H1 (cell line): ENCODE measurements at regions not wholly inside any gene's neighbourhood (a gene's known extent, or its start where the extent isn't known, plus 50 kb on each side); places are given as distances from the start of the nearest gene placed in this dataset.

ENCODE experiments used
- CTCF ChIA-PET: fragments of 300-600 bp; sonication (Branson Sonifier 250); formaldehyde crosslinking; loops from one replicate; lab custom pipeline; 2021; ENCODE audit not compliant: partially characterized antibody; lab: Charles Lee
- POLR2A ChIA-PET: fragments of 300-600 bp; sonication (Branson Sonifier 250); formaldehyde crosslinking; loops from one replicate; lab custom pipeline; 2021; ENCODE audit warnings: inconsistent platforms; ENCODE audit not compliant: partially characterized antibody; lab: Charles Lee
- DNase-seq, 2 experiments: peaks; one replicate each; pipeline versions ENCODE4 v3.0.0 to v3.0.0-alpha.2; 2010 to 2022; ENCODE audit warnings: low spot score in 2 of 2, low read depth in 1 of 2, mixed read lengths in 1 of 2
- FAIRE-seq: peaks from 2 replicates; lab custom pipeline; 2011; peaks lifted over from hg19 to GRCh38; lab: Jason Lieb, UNC
- H2AFZ ChIP-seq: 2 replicates; pipeline ENCODE4 v1.8.1; 2012; ENCODE audit warnings: low read length, inconsistent platforms
- H2AK5ac ChIP-seq: 2 replicates; pipeline ENCODE4 v1.6.1; 2013; ENCODE audit warnings: low read depth, low read length
- H2BK120ac ChIP-seq: replicated peaks from 2 replicates; pipeline ENCODE3; 2013; ENCODE audit warnings: low read depth, low read length, inconsistent platforms
- H2BK12ac ChIP-seq: 2 replicates; pipeline ENCODE4 v1.6.1; 2013; ENCODE audit warnings: low read depth, low read length
- H2BK15ac ChIP-seq: 2 replicates; pipeline ENCODE4 v1.6.1; 2013; ENCODE audit warnings: low read length
- H2BK20ac ChIP-seq: 2 replicates; pipeline ENCODE4 v1.6.1; 2013; ENCODE audit warnings: low read length
- H2BK5ac ChIP-seq: 2 replicates; pipeline ENCODE4 v1.6.1; 2013; ENCODE audit warnings: low read depth, low read length
- H3K14ac ChIP-seq: 2 replicates; pipeline ENCODE4 v1.6.1; 2013; ENCODE audit warnings: inconsistent platforms; ENCODE audit not compliant: insufficient read length
- H3K18ac ChIP-seq: 2 replicates; pipeline ENCODE4 v1.6.1; 2013; ENCODE audit warnings: low read length; ENCODE audit errors: extremely low read depth
- H3K23ac ChIP-seq: 2 replicates; pipeline ENCODE4 v1.6.1; 2013; ENCODE audit warnings: inconsistent platforms; ENCODE audit not compliant: insufficient read length
- H3K23me2 ChIP-seq: 2 replicates; pipeline ENCODE4 v1.6.1; 2013; ENCODE audit warnings: low read depth, low read length
- H3K27ac ChIP-seq: 2 replicates; pipeline ENCODE4 v1.6.1; 2011; ENCODE audit warnings: low read depth, low read length, inconsistent platforms
- H3K27me3 ChIP-seq, 4 experiments: replicated peaks in 1 of 4; 1 replicate in 1 of 4; 2 replicates in 3 of 4; pipeline versions ENCODE4 v1.6.1 to v1.8.1; 2011 to 2013; ENCODE audit warnings: low read length in 3 of 4, mild to moderate bottlenecking in 3 of 4, inconsistent platforms in 2 of 4, mixed read lengths in 2 of 4, moderate library complexity in 1 of 4; ENCODE audit not compliant: control insufficient read depth in 3 of 4, insufficient read depth in 3 of 4; ENCODE audit errors: extremely low read depth in 1 of 4
- H3K36me3 ChIP-seq, 4 experiments: 2 replicates each; pipeline versions ENCODE4 v1.6.1 to v1.8.1; 2011 to 2013; ENCODE audit warnings: mild to moderate bottlenecking in 4 of 4, low read length in 3 of 4, moderate library complexity in 2 of 4, control low read depth in 1 of 4, inconsistent platforms in 1 of 4; ENCODE audit not compliant: insufficient read depth in 4 of 4, control insufficient read depth in 2 of 4
- H3K4ac ChIP-seq: replicated peaks from 2 replicates; pipeline ENCODE3; 2013; ENCODE audit warnings: low read length, low read depth, mixed read lengths, inconsistent platforms; ENCODE audit not compliant: insufficient read length
- H3K4me1 ChIP-seq, 4 experiments: replicated peaks in 1 of 4; 1 replicate in 1 of 4; 2 replicates in 3 of 4; pipeline versions ENCODE4 v1.6.1 to v1.8.1; 2011 to 2013; ENCODE audit warnings: low read length in 3 of 4, inconsistent platforms in 2 of 4, mixed read lengths in 1 of 4; ENCODE audit not compliant: insufficient read depth in 4 of 4, control insufficient read depth in 3 of 4
- H3K4me2 ChIP-seq, 2 experiments: 2 replicates each; pipeline versions ENCODE4 v1.6.1 to v1.8.1; 2011 to 2013; ENCODE audit warnings: low read depth in 2 of 2, low read length in 2 of 2, control low read depth in 1 of 2, inconsistent platforms in 1 of 2, mild to moderate bottlenecking in 1 of 2; ENCODE audit not compliant: insufficient read depth in 1 of 2
- H3K4me3 ChIP-seq, 4 experiments: fragments of 200-600, 300-600 bp in 1 of 4; sonication (generic), shearing (Covaris generic), sonication (Bioruptor Twin) in 1 of 4; 2 replicates each; pipeline versions ENCODE4 v1.5.1 to v1.8.1; 2011 to 2016; ENCODE audit warnings: low read length in 4 of 4, low read depth in 3 of 4, control low read depth in 2 of 4, inconsistent platforms in 2 of 4, mild to moderate bottlenecking in 2 of 4, mixed read lengths in 1 of 4, moderate library complexity in 1 of 4; ENCODE audit not compliant: insufficient read depth in 2 of 4; ENCODE audit errors: extremely low read depth in 1 of 4
- H3K56ac ChIP-seq: replicated peaks from 2 replicates; pipeline ENCODE3; 2013; ENCODE audit warnings: low read depth, mild to moderate bottlenecking, mixed read lengths, low read length, inconsistent platforms; ENCODE audit not compliant: insufficient read length
- H3K79me1 ChIP-seq: 2 replicates; pipeline ENCODE4 v1.6.1; 2013; ENCODE audit warnings: low read depth, low read length, control low read depth
- H3K79me2 ChIP-seq, 2 experiments: 2 replicates each; pipeline versions ENCODE4 v1.6.1 to v1.8.1; 2012 to 2013; ENCODE audit warnings: low read length in 2 of 2, mild to moderate bottlenecking in 2 of 2, inconsistent platforms in 1 of 2; ENCODE audit not compliant: insufficient read depth in 2 of 2, control insufficient read depth in 1 of 2
- H3K9ac ChIP-seq, 4 experiments: replicated peaks in 1 of 4; 1 replicate in 1 of 4; 2 replicates in 3 of 4; pipeline versions ENCODE4 v1.6.1 to v1.8.1; 2011 to 2013; ENCODE audit warnings: low read depth in 3 of 4, low read length in 3 of 4, control low read depth in 2 of 4, mild to moderate bottlenecking in 2 of 4, moderate library complexity in 2 of 4, inconsistent platforms in 1 of 4; ENCODE audit errors: extremely low read depth in 1 of 4
- H3K9me3 ChIP-seq, 2 experiments: 2 replicates each; pipeline versions ENCODE4 v1.6.1 to v1.8.1; 2012 to 2013; ENCODE audit warnings: mild to moderate bottlenecking in 2 of 2, moderate library complexity in 2 of 2, control low read depth in 1 of 2, inconsistent platforms in 1 of 2, low read depth in 1 of 2, low read length in 1 of 2, mixed read lengths in 1 of 2; ENCODE audit not compliant: insufficient read depth in 2 of 2
- H4K20me1 ChIP-seq, 2 experiments: replicated peaks in 1 of 2; 2 replicates each; pipeline versions ENCODE3 to v1.8.1; 2011 to 2013; ENCODE audit warnings: inconsistent platforms in 2 of 2, low read length in 2 of 2, mild to moderate bottlenecking in 1 of 2; ENCODE audit not compliant: insufficient read depth in 2 of 2, control insufficient read depth in 1 of 2
- H4K5ac ChIP-seq: 2 replicates; pipeline ENCODE4 v1.6.1; 2013; ENCODE audit warnings: low read length, low read depth, mixed read lengths, inconsistent platforms; ENCODE audit not compliant: insufficient read length
- H4K8ac ChIP-seq: 2 replicates; pipeline ENCODE4 v1.8.0; 2013; ENCODE audit warnings: mild to moderate bottlenecking, moderate library complexity, low read length, inconsistent platforms; ENCODE audit not compliant: insufficient read depth; ENCODE audit errors: extremely low read depth
- H4K91ac ChIP-seq: replicated peaks from 2 replicates; pipeline ENCODE3; 2013; ENCODE audit warnings: low read length, mixed read lengths, inconsistent platforms; ENCODE audit not compliant: insufficient read length
- EGR1 ChIP-seq: IDR thresholded peaks from 2 replicates; pipeline ENCODE4 v1.6.1; 2011; ENCODE audit warnings: low read depth, low read length, borderline replicate concordance
- MAFK ChIP-seq: IDR thresholded peaks from 2 replicates; pipeline ENCODE4 v1.6.1; 2012; ENCODE audit warnings: low read depth, mild to moderate bottlenecking, improper control_type of control experiment, low read length
- PHF8 ChIP-seq: fragments of 200-600 bp; sonication (generic); conservative IDR thresholded peaks from 2 replicates; pipeline ENCODE4 v1.7.1; 2012; ENCODE audit warnings: low read depth, mild to moderate bottlenecking, inconsistent platforms, low read length, moderate library complexity
- RBBP5 ChIP-seq: IDR thresholded peaks from 2 replicates; pipeline ENCODE4 v1.7.1; 2012; ENCODE audit warnings: low read depth, mild to moderate bottlenecking, inconsistent platforms, low read length, moderate library complexity, borderline replicate concordance
- SAP30 ChIP-seq: fragments of 300-600 bp; sonication (generic); IDR thresholded peaks from 2 replicates; pipeline ENCODE4 v1.7.1; 2012; ENCODE audit warnings: low read length, moderate library complexity, mild to moderate bottlenecking, inconsistent platforms; ENCODE audit not compliant: insufficient read depth, insufficient replicate concordance
- TF ChIP-seq, protein P1 (sequence below), 3 experiments: IDR thresholded peaks; 1 replicate in 2 of 3; 2 replicates in 1 of 3; pipeline versions ENCODE4 v1.5.1 to v1.6.1; 2011; ENCODE audit warnings: low read length in 3 of 3, mild to moderate bottlenecking in 3 of 3, inconsistent platforms in 2 of 3, low read depth in 1 of 3, moderate library complexity in 1 of 3; ENCODE audit not compliant: insufficient read depth in 1 of 3; ENCODE audit errors: control extremely low read depth in 1 of 3

DNA sequence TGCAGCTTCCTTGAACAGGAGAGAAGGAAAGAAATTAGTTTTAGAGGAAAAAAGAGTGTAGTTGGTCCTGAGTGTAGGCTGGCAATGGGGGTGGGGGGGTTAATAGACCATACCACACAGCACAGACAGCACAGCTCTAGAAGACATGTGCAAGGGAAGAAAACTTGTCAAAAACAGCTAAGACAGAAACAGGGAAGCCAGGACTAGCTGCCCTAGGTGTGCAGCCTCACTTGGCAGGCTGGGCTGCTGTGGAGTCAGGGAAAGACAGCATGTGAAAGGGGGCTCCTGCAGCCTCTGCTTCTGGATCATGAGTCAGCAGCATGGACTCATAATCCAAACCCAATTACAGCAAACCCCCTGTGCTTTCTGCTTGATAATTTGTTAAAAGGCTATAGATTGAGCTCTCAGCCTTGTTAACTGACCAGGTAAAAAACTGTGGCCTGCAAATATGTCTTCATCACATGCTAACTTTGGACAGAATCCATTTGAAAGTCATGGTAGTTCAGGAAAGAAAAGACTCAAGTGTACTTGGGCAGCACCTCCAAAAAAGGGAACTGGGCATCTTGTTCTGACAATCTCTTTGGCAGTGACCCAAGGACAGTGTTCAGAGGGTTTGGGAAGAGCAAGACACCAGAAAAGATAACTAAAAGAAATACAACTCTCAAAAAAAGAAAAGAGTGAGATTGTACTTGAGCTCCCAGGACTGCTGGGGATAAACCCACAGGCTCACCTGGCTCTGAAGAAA lies 142.2 kb upstream of the VWC2 start:
- CTCF ChIA-PET = interaction anchor here (0.6 to 1.7 kb wide), 2 partner anchors 386 to 857 kb away, joined by 3 read pairs; no protein-coding TSS in a partner anchor
- H3K18ac ChIP-seq = no peak overlapping the region
- TF ChIP-seq RBBP5 = no peak
- TF ChIP-seq, protein P1, sequence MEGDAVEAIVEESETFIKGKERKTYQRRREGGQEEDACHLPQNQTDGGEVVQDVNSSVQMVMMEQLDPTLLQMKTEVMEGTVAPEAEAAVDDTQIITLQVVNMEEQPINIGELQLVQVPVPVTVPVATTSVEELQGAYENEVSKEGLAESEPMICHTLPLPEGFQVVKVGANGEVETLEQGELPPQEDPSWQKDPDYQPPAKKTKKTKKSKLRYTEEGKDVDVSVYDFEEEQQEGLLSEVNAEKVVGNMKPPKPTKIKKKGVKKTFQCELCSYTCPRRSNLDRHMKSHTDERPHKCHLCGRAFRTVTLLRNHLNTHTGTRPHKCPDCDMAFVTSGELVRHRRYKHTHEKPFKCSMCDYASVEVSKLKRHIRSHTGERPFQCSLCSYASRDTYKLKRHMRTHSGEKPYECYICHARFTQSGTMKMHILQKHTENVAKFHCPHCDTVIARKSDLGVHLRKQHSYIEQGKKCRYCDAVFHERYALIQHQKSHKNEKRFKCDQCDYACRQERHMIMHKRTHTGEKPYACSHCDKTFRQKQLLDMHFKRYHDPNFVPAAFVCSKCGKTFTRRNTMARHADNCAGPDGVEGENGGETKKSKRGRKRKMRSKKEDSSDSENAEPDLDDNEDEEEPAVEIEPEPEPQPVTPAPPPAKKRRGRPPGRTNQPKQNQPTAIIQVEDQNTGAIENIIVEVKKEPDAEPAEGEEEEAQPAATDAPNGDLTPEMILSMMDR (IDR thresholded peaks at IDR 0.05; ENCODE audit: control extremely low read depth in 1 of 3, insufficient read depth in 1 of 3, low read depth in 1 of 3, low read length in 3 of 3) = no peak
- TF ChIP-seq MAFK = no peak
- TF ChIP-seq PHF8 = no peak
- no peak for TF ChIP-seq EGR1
- TF ChIP-seq SAP30 = no peak

More for the DNA sequence above, 142.2 kb upstream of the VWC2 start:
- Histone ChIP-seq H2BK12ac (no peak overlapping the region; the same call in 1 of the 2 replicates), H2BK120ac (no peak overlapping the region), H2AFZ (peak overlapping the region; percentile 8; the same call in 1 of the 2 replicates), H3K56ac (no peak overlapping the region), H4K91ac (no peak overlapping the region), H3K36me3 (no peaks in the 10 kb centered on the region), H2BK20ac (no peak overlapping the region), H3K23ac (no peak overlapping the region), H3K27ac (no peak overlapping the region), H2BK15ac (no peak overlapping the region), H3K14ac (no peak overlapping the region), H3K4me3 (no peak overlapping the region), H4K8ac (no peak overlapping the region), H4K20me1 (no peaks in the 10 kb centered on the region), H2BK5ac (no peak overlapping the region), H3K9ac (no peak overlapping the region), H3K27me3 (no peaks in the 10 kb centered on the region), H3K4ac (no peak overlapping the region), H4K5ac (no peak overlapping the region), H3K79me1 (no peaks in the 10 kb centered on the region), H3K9me3 (no peaks in the 10 kb centered on the region), H3K23me2 (peaks cover 3% of the 10 kb centered on the region; the same call in 1 of the 2 replicates), H3K4me1 (peaks cover 0 to 4% (median under 1%) of the 10 kb centered on the region in 4 experiments; a peak in 1 of 7 replicates), H3K79me2 (no peaks in the 10 kb centered on the region), H3K4me2 (no peak overlapping the region), H2AK5ac (no peak overlapping the region)
- DNase-seq (no peak), FAIRE-seq (no peak)
- POLR2A ChIA-PET = no interaction called here
